DOHH2 (cell line): ENCODE measurements at regions not wholly inside any gene's neighbourhood (a gene's known extent, or its start where the extent isn't known, plus 50 kb on each side); places are given as distances from the start of the nearest gene placed in this dataset.
"Not testable (repeated sequence)": the region's sequence is repeated elsewhere in the genome, so short reads cannot be mapped to it uniquely, and the experiment has no call there.

ENCODE experiments used
- H3F3A ChIP-seq: fragments of 200-600 bp; sonication (generic), shearing (Covaris generic); 2 replicates; pipeline ENCODE4 v1.6.0; 2016; ENCODE audit warnings: antibody characterized with exemption, mild to moderate bottlenecking; ENCODE audit not compliant: control insufficient read depth, insufficient read depth
- H3K27ac ChIP-seq: fragments of 200-600 bp; sonication (generic); 2 replicates; pipeline ENCODE4 v1.5.1; 2014; ENCODE audit warnings: low read depth, mild to moderate bottlenecking, low read length, moderate library complexity
- H3K27me3 ChIP-seq: fragments of 200-600 bp; sonication (generic); 2 replicates; pipeline ENCODE4 v1.6.1; 2014; ENCODE audit warnings: mild to moderate bottlenecking, low read length, mixed read lengths; ENCODE audit not compliant: control insufficient read depth
- H3K36me3 ChIP-seq: fragments of 200-600 bp; sonication (generic); 2 replicates; pipeline ENCODE4 v1.6.1; 2014; ENCODE audit warnings: mild to moderate bottlenecking, low read length, moderate library complexity, mixed read lengths; ENCODE audit not compliant: control insufficient read depth
- H3K4me1 ChIP-seq: fragments of 200-600 bp; sonication (generic); 2 replicates; pipeline ENCODE4 v1.6.1; 2014; ENCODE audit warnings: mild to moderate bottlenecking, low read length, mixed read lengths; ENCODE audit not compliant: control insufficient read depth
- H3K4me2 ChIP-seq: fragments of 200-600 bp; sonication (generic); 2 replicates; pipeline ENCODE4 v1.6.0; 2014; ENCODE audit warnings: mild to moderate bottlenecking, low read length, moderate library complexity
- H3K4me3 ChIP-seq: fragments of 200-600 bp; sonication (generic); 2 replicates; pipeline ENCODE4 v1.5.1; 2014; ENCODE audit warnings: mild to moderate bottlenecking, low read length, mixed read lengths
- H3K79me2 ChIP-seq: fragments of 200-600 bp; sonication (generic); 2 replicates; pipeline ENCODE4 v1.6.1; 2014; ENCODE audit warnings: mild to moderate bottlenecking, low read length, mixed read lengths; ENCODE audit not compliant: control insufficient read depth
- H3K9me2 ChIP-seq: fragments of 200-600 bp; sonication (generic); replicated peaks from 2 replicates; pipeline ENCODE4 v1.6.1; 2014; ENCODE audit warnings: mild to moderate bottlenecking, low read length, mixed read lengths; ENCODE audit not compliant: control insufficient read depth
- H3K9me3 ChIP-seq: fragments of 200-600 bp; sonication (generic); 2 replicates; pipeline ENCODE4 v1.6.1; 2014; ENCODE audit warnings: antibody characterized with exemption, low read length, mixed read lengths; ENCODE audit not compliant: control insufficient read depth, insufficient read depth
- H4K20me1 ChIP-seq: fragments of 200-600 bp; sonication (generic); 2 replicates; pipeline ENCODE4 v1.6.0; 2014; ENCODE audit warnings: low read depth, mild to moderate bottlenecking, antibody characterized with exemption, low read length, moderate library complexity; ENCODE audit not compliant: control insufficient read depth, insufficient read depth
- CTCF ChIP-seq: fragments of 200-600 bp; sonication (generic); IDR thresholded peaks from one replicate; pipeline ENCODE4 v1.5.1; 2014; ENCODE audit warnings: antibody characterized with exemption, mild to moderate bottlenecking, low read depth, low read length; ENCODE audit not compliant: poor library complexity, severe bottlenecking
- EZH2phosphoT487 ChIP-seq: fragments of 200-600 bp; sonication (generic); IDR thresholded peaks from 2 replicates; pipeline ENCODE4 v1.6.1; 2017; ENCODE audit warnings: borderline replicate concordance, mild to moderate bottlenecking, antibody characterized with exemption, low read length, moderate library complexity, mixed read lengths

DNA sequence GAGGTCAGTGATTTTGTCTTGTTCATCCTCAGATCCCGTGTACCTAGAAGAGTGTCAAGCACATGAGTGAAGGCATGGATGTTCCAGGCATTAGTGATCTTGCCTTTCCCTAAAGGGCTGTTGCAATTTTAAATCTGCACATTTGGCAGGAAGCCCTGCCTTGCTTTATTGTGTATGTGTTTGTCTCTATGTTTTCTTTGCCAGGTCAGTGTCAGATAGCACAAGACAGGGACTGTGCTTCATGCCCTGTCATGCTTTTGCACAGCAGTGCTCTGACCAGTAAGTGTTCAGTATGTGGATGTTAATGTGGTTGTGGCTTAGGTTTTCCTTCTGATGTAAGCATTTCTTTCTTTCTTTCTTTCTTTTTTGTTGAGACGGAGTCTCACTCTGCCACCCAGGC is 131.5 kb downstream of the RGPD3 start:
- no peaks in the 10 kb centered on the region for H3F3A ChIP-seq

GRCh38 chr2:106336108-106336507 is 132.1 kb downstream of the RGPD3 start:
- no peaks in the 10 kb centered on the region for H3K27me3 ChIP-seq
- no peaks in the 10 kb centered on the region for H3F3A ChIP-seq
- no peaks in the 10 kb centered on the region for H3K36me3 ChIP-seq
- H3K4me2 ChIP-seq, result no peak overlapping the region
- no peak overlapping the region for H3K27ac ChIP-seq
- H3K4me1 ChIP-seq, result no peaks in the 10 kb centered on the region
- H3K9me2 ChIP-seq, result no peaks in the 10 kb centered on the region
- no peaks in the 10 kb centered on the region for H3K79me2 ChIP-seq
- no peak overlapping the region for H3K4me3 ChIP-seq
- TF ChIP-seq EZH2phosphoT487, result no peak
- TF ChIP-seq CTCF, result no peak
- no peaks in the 10 kb centered on the region for H4K20me1 ChIP-seq
- no peaks in the 10 kb centered on the region for H3K9me3 ChIP-seq

More for the DNA sequence above, 131.5 kb downstream of the RGPD3 start:
- no peaks in the 10 kb centered on the region for H3K9me2 ChIP-seq
- H3K79me2 ChIP-seq, result no peaks in the 10 kb centered on the region
- no peak overlapping the region for H3K4me3 ChIP-seq
- no peaks in the 10 kb centered on the region for H3K9me3 ChIP-seq
- H3K27ac ChIP-seq, result no peak overlapping the region
- no peaks in the 10 kb centered on the region for H4K20me1 ChIP-seq
- H3K4me2 ChIP-seq, result no peak overlapping the region
- H3K4me1 ChIP-seq, result no peaks in the 10 kb centered on the region
- H3K27me3 ChIP-seq, result no peaks in the 10 kb centered on the region
- H3K36me3 ChIP-seq, result no peaks in the 10 kb centered on the region
- no peak for TF ChIP-seq EZH2phosphoT487
- TF ChIP-seq CTCF, result no peak

DNA sequence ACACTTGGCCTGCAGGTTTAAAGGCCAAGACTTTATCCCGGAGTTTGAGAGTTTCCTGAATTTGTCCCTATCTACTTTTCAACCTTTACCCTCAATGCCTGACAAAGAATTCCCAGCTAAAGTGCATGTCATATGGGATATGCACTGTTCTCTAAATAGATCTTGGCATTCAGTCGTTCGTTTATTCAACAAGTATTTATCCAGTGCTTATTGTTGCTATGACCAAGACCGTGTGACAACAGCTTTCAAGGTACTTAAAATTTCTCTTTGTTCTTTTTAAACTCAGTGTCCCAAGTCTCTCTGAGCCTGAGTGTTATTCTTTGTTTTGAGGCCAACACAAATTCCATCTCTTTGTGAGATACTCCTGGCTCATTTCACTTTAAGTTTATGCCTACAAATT is 133.4 kb downstream of the RGPD3 start:
- H3K27ac ChIP-seq, result no peak overlapping the region
- no peak overlapping the region for H3K4me3 ChIP-seq
- no peaks in the 10 kb centered on the region for H3K4me1 ChIP-seq
- no peaks in the 10 kb centered on the region for H3K27me3 ChIP-seq
- no peaks in the 10 kb centered on the region for H3F3A ChIP-seq
- no peak overlapping the region for H3K4me2 ChIP-seq
- no peaks in the 10 kb centered on the region for H3K9me2 ChIP-seq
- H3K36me3 ChIP-seq, result no peaks in the 10 kb centered on the region
- no peaks in the 10 kb centered on the region for H3K9me3 ChIP-seq
- H4K20me1 ChIP-seq, result no peaks in the 10 kb centered on the region
- H3K79me2 ChIP-seq, result no peaks in the 10 kb centered on the region
- TF ChIP-seq EZH2phosphoT487, result no peak
- no peak for TF ChIP-seq CTCF

- not testable (repeated sequence) for H4K20me1 ChIP-seq, H3K4me3 ChIP-seq, H3K36me3 ChIP-seq, H3K4me1 ChIP-seq, H3K27me3 ChIP-seq, H3K9me2 ChIP-seq, H3K27ac ChIP-seq, H3K79me2 ChIP-seq, H3F3A ChIP-seq, H3K9me3 ChIP-seq, H3K4me2 ChIP-seq
Measured at GRCh38 chr2:106333253-106333873, 134.8 kb downstream of the RGPD3 start.
